ENCODE measurements at regions not wholly inside any gene's neighbourhood (a gene's known extent, or its start where the extent isn't known, plus 50 kb on each side); places are given as distances from the start of the nearest gene placed in this dataset.

DNA sequence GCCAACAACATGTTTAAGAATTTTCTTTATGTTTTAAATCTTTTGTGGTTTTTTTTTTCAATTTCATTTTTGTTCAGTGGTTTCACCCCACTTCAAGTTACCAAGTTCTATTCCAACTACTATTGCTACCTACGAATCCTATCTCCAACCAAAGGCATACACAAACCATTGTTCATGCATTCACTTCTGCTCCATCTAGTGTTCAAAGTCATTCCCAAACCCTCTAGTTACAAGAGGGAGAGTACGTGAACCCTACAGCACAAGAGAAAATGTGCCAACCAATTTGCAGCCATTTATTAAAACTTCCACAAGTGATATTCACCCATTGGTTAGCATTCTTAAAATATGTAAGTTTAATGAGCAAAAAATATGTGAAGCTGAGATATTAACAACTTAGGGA is 295.1 kb upstream of the KYNU start:
- Mint-ChIP-seq H3K4me3 (ENCODE audit: unreplicated experiment) (no peak overlapping the region), H3K9me3 (ENCODE audit: unreplicated experiment) (no peaks in the 10 kb centered on the region), H3K27me3 (ENCODE audit: unreplicated experiment) (peaks cover 2% of the 10 kb centered on the region), H3K27ac (ENCODE audit: unreplicated experiment) (no peak overlapping the region), H3K4me1 (ENCODE audit: low read depth, unreplicated experiment) (no peaks in the 10 kb centered on the region), H3K36me3 (ENCODE audit: unreplicated experiment) (no peaks in the 10 kb centered on the region)
- TF ChIP-seq, protein P1, sequence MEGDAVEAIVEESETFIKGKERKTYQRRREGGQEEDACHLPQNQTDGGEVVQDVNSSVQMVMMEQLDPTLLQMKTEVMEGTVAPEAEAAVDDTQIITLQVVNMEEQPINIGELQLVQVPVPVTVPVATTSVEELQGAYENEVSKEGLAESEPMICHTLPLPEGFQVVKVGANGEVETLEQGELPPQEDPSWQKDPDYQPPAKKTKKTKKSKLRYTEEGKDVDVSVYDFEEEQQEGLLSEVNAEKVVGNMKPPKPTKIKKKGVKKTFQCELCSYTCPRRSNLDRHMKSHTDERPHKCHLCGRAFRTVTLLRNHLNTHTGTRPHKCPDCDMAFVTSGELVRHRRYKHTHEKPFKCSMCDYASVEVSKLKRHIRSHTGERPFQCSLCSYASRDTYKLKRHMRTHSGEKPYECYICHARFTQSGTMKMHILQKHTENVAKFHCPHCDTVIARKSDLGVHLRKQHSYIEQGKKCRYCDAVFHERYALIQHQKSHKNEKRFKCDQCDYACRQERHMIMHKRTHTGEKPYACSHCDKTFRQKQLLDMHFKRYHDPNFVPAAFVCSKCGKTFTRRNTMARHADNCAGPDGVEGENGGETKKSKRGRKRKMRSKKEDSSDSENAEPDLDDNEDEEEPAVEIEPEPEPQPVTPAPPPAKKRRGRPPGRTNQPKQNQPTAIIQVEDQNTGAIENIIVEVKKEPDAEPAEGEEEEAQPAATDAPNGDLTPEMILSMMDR (IDR thresholded peaks at IDR 0.05; ENCODE audit: partially characterized antibody, unreplicated experiment): no peak
- DNase-seq: no peak

DNA sequence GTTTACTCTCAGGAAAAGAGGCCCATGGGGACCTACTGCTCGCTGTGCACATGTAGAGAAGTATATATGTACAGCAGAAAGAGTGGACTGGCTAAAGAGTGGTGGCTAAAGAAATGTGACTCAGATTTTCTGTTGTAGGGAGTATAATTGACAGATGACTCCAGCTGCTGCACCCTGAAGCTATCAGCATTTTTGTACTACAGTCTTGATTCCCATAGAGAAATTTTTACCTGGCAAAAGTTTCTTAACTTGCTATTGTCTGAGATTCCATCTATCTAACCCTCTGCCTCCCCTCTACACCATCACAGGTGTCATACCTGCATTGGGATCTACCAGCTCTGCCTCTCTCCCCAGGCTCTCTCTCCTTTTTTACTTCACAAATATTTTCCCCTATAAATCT is 296.0 kb upstream of the KYNU start:
- no peaks in the 10 kb centered on the region for H3K36me3 Mint-ChIP-seq (ENCODE audit: unreplicated experiment)
- H3K27ac Mint-ChIP-seq (ENCODE audit: unreplicated experiment): no peak overlapping the region
- TF ChIP-seq, protein P1 (IDR thresholded peaks at IDR 0.05; ENCODE audit: partially characterized antibody, unreplicated experiment): no peak
- no peaks in the 10 kb centered on the region for H3K9me3 Mint-ChIP-seq (ENCODE audit: unreplicated experiment)
- no peak overlapping the region for H3K4me3 Mint-ChIP-seq (ENCODE audit: unreplicated experiment)
- H3K4me1 Mint-ChIP-seq (ENCODE audit: low read depth, unreplicated experiment): no peaks in the 10 kb centered on the region
- no peak for DNase-seq
- peaks cover 2% of the 10 kb centered on the region for H3K27me3 Mint-ChIP-seq (ENCODE audit: unreplicated experiment)

DNA sequence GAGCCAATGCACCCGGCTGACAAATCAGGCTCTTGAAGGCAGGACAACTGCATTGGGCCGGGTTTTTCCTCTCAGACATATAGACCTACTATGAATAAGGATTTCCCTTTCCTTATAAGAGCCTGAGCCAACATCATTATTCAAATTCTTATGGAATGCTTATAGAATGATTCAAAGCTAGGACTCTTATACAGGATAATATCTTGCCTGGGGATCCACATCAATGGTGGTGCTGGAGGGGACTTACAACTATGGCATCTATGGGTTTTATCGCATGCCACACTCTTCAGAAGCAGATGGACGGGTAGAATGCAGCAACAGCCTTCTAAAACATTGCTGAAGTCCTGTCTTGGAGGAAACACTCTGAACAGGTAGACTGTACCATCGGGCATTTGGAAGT is 296.8 kb upstream of the KYNU start:
- Mint-ChIP-seq H3K27ac (ENCODE audit: unreplicated experiment) (no peak overlapping the region), H3K36me3 (ENCODE audit: unreplicated experiment) (no peaks in the 10 kb centered on the region), H3K4me1 (ENCODE audit: low read depth, unreplicated experiment) (no peaks in the 10 kb centered on the region), H3K9me3 (ENCODE audit: unreplicated experiment) (no peaks in the 10 kb centered on the region), H3K4me3 (ENCODE audit: unreplicated experiment) (no peak overlapping the region), H3K27me3 (ENCODE audit: unreplicated experiment) (peaks cover 2% of the 10 kb centered on the region)
- no peak for DNase-seq
- TF ChIP-seq, protein P1 (IDR thresholded peaks at IDR 0.05; ENCODE audit: partially characterized antibody, unreplicated experiment): no peak

DNA sequence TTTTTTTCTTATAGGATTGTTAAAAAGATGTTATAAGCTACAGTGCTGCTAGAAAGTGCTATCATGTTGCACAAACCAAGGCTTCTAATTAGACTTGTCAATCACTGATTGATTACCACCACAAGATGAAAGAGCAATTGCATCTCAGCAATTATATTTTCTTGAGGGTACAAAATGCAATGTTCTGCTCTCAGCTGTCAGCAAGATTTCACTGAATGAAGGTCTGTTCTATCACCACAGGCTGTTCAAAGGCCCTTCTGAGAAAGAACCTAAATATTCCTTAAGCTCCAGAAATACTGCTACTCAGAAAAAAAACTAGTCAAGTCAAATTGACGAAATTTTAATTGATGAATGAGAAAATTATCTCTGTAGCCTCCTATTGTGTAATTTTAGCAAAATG is 301.9 kb upstream of the KYNU start:
- Mint-ChIP-seq H3K4me1 (ENCODE audit: low read depth, unreplicated experiment) (no peaks in the 10 kb centered on the region), H3K9me3 (ENCODE audit: unreplicated experiment) (no peaks in the 10 kb centered on the region), H3K27me3 (ENCODE audit: unreplicated experiment) (no peaks in the 10 kb centered on the region), H3K36me3 (ENCODE audit: unreplicated experiment) (no peaks in the 10 kb centered on the region), H3K4me3 (ENCODE audit: unreplicated experiment) (no peak overlapping the region), H3K27ac (ENCODE audit: unreplicated experiment) (no peak overlapping the region)
- TF ChIP-seq, protein P1 (IDR thresholded peaks at IDR 0.05; ENCODE audit: partially characterized antibody, unreplicated experiment): no peak
- no peak for DNase-seq

DNA sequence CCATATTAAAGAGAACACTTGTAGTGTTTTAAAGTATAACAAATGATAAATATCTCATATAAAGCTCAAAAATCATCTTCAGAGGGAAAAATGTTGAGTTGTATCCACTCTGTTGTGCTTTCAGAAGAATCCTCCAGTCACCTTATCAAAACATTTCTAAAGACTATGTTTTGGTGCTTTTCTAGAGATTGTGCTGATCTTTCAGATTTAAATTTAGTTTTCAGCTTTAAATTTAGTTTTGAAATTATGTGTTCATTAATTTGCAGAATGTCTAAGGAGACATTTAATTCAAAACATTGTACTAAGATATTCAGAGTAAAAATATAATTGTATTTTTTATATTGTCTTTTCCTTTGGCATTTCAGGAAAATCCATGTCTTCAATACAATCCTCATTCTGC is 303.1 kb upstream of the KYNU start:
- H3K27me3 Mint-ChIP-seq (ENCODE audit: unreplicated experiment): no peaks in the 10 kb centered on the region
- no peak overlapping the region for H3K27ac Mint-ChIP-seq (ENCODE audit: unreplicated experiment)
- H3K4me1 Mint-ChIP-seq (ENCODE audit: low read depth, unreplicated experiment): no peaks in the 10 kb centered on the region
- TF ChIP-seq, protein P1 (IDR thresholded peaks at IDR 0.05; ENCODE audit: partially characterized antibody, unreplicated experiment): no peak
- no peak for DNase-seq
- no peaks in the 10 kb centered on the region for H3K9me3 Mint-ChIP-seq (ENCODE audit: unreplicated experiment)
- H3K36me3 Mint-ChIP-seq (ENCODE audit: unreplicated experiment): no peaks in the 10 kb centered on the region
- H3K4me3 Mint-ChIP-seq (ENCODE audit: unreplicated experiment): no peak overlapping the region
